GM06990 (cell line): ENCODE measurements at regions not wholly inside any gene's neighbourhood (a gene's known extent, or its start where the extent isn't known, plus 50 kb on each side); places are given as distances from the start of the nearest gene placed in this dataset.

Source experiments
- DNase-seq: peaks from one replicate; pipeline ENCODE4 v3.0.0-alpha.2; 2011; ENCODE audit not compliant: insufficient read length; ENCODE audit errors: extremely low read depth
- H3K27me3 ChIP-seq: replicated peaks from 2 replicates; pipeline ENCODE4 v1.6.0; 2011; ENCODE audit warnings: low read length; ENCODE audit not compliant: control insufficient read depth, insufficient read depth
- H3K36me3 ChIP-seq: 2 replicates; pipeline ENCODE4 v1.5.1; 2011; ENCODE audit warnings: low read length; ENCODE audit not compliant: control insufficient read depth, insufficient read depth
- H3K4me3 ChIP-seq: replicated peaks from 2 replicates; pipeline ENCODE4 v1.5.1; 2011; ENCODE audit warnings: low read depth, mild to moderate bottlenecking, control low read depth, low read length
- CTCF ChIP-seq: IDR thresholded peaks from 2 replicates; pipeline ENCODE4 v1.5.1; 2011; ENCODE audit warnings: low read length, control low read depth, mild to moderate bottlenecking, inconsistent platforms; ENCODE audit not compliant: insufficient read depth, poor library complexity, severe bottlenecking

- no peaks in the 10 kb centered on the region for H3K36me3 ChIP-seq
- no peak overlapping the region for H3K4me3 ChIP-seq
- no peaks in the 10 kb centered on the region for H3K27me3 ChIP-seq
- TF ChIP-seq CTCF: no peak
- DNase-seq: no peak
Observed at GRCh38 chr6:55994531-55994930, 119.1 kb upstream of the BMP5 start.

- Histone ChIP-seq H3K27me3 (no peaks in the 10 kb centered on the region), H3K4me3 (no peak overlapping the region), H3K36me3 (no peaks in the 10 kb centered on the region)
- no peak for TF ChIP-seq CTCF
- DNase-seq: no peak
Observed at GRCh38 chr6:55993418-55993817, 118.0 kb upstream of the BMP5 start.

- Histone ChIP-seq H3K4me3 (no peak overlapping the region), H3K27me3 (no peaks in the 10 kb centered on the region), H3K36me3 (no peaks in the 10 kb centered on the region)
- DNase-seq: no peak
- TF ChIP-seq CTCF: no peak
Observed at GRCh38 chr6:55992546-55992945, 117.2 kb upstream of the BMP5 start.

GRCh38 chr6:55985309-55985708 lies 109.9 kb upstream of the BMP5 start:
- TF ChIP-seq CTCF: no peak
- no peaks in the 10 kb centered on the region for H3K36me3 ChIP-seq
- DNase-seq: no peak
- H3K4me3 ChIP-seq: no peak overlapping the region
- no peaks in the 10 kb centered on the region for H3K27me3 ChIP-seq

GRCh38 chr6:55983861-55984260 lies 108.5 kb upstream of the BMP5 start:
- TF ChIP-seq CTCF: no peak
- no peak for DNase-seq
- Histone ChIP-seq H3K36me3 (no peaks in the 10 kb centered on the region), H3K27me3 (no peaks in the 10 kb centered on the region), H3K4me3 (no peak overlapping the region)

- Histone ChIP-seq H3K27me3 (no peaks in the 10 kb centered on the region), H3K4me3 (no peak overlapping the region), H3K36me3 (no peaks in the 10 kb centered on the region)
- DNase-seq: no peak
- TF ChIP-seq CTCF: no peak
Observed at GRCh38 chr6:55981660-55982059, 106.3 kb upstream of the BMP5 start.
